RWPE2 (cell line): ENCODE measurements at regions not wholly inside any gene's neighbourhood (a gene's known extent, or its start where the extent isn't known, plus 50 kb on each side); places are given as distances from the start of the nearest gene placed in this dataset.
"Not testable (repeated sequence)": the region's sequence is repeated elsewhere in the genome, so short reads cannot be mapped to it uniquely, and the experiment has no call there.

Source experiments
- ATAC-seq: fragments of 200-7000 bp; cut with Tn5 transposase; 3 replicates; pipeline ENCODE4 v1.9.1; 2021; ENCODE audit warnings: low read depth
- DNase-seq: peaks from one replicate; pipeline ENCODE4 v3.0.0-alpha.2; 2020; ENCODE audit warnings: low spot score
- H3K27ac ChIP-seq: fragments of 450-650 bp; 2 replicates; pipeline ENCODE4 v1.5.1; 2017; ENCODE audit warnings: mild to moderate bottlenecking; ENCODE audit not compliant: poor library complexity, severe bottlenecking
- H3K27me3 ChIP-seq: fragments of 250-450 bp; sonication (Bioruptor Pico); 2 replicates; pipeline ENCODE4 v1.5.1; 2021; ENCODE audit warnings: mild to moderate bottlenecking, moderate library complexity; ENCODE audit not compliant: insufficient read depth, poor library complexity, severe bottlenecking
- H3K36me3 ChIP-seq: fragments of 250-450 bp; sonication (Bioruptor Pico); 2 replicates; pipeline ENCODE4 v1.5.1; 2020; ENCODE audit warnings: low read depth, mild to moderate bottlenecking, moderate library complexity
- H3K4me1 ChIP-seq: fragments of 250-450 bp; sonication (Bioruptor Pico); 2 replicates; pipeline ENCODE4 v1.5.1; 2021; ENCODE audit warnings: mild to moderate bottlenecking, moderate library complexity; ENCODE audit not compliant: insufficient read depth, poor library complexity, severe bottlenecking
- H3K4me3 ChIP-seq: fragments of 250-450 bp; sonication (Bioruptor Pico); 2 replicates; pipeline ENCODE4 v1.5.1; 2021; ENCODE audit warnings: mild to moderate bottlenecking, moderate library complexity; ENCODE audit not compliant: severe bottlenecking
- H3K9me3 ChIP-seq: fragments of 250-450 bp; sonication (Bioruptor Pico); 2 replicates; pipeline ENCODE4 v1.5.1; 2021; ENCODE audit warnings: mild to moderate bottlenecking, moderate library complexity; ENCODE audit not compliant: severe bottlenecking
- TF ChIP-seq, protein P1 (sequence below): fragments of 450-650 bp; IDR thresholded peaks from one replicate; pipeline ENCODE4 v1.5.1; 2017; ENCODE audit warnings: mild to moderate bottlenecking, moderate library complexity; ENCODE audit not compliant: poor library complexity, severe bottlenecking

DNA sequence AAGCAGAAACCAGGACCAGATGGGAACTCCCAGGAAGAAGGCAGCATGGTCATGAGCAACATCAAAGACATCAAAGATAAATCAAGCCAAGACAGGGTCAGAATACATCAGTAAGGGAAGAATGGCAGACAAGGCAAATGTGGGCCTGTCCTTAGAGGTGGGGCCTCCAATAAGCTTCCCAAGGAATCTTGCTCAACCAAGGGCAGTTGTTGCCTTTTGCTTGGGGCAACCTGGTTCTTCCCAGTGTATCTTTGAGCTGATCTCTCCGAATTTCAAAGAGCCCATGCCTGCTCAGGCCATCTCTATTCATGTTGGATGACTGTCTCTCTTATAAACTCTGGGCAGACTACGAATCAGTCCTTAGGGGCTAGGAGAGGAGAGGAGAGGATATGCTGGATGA, 68.4 kb upstream of the HABP2 start:
- peaks cover 3% of the 10 kb centered on the region for H3K9me3 ChIP-seq
- DNase-seq, result no peak
- H3K4me3 ChIP-seq, result no peak overlapping the region
- TF ChIP-seq, protein P1, sequence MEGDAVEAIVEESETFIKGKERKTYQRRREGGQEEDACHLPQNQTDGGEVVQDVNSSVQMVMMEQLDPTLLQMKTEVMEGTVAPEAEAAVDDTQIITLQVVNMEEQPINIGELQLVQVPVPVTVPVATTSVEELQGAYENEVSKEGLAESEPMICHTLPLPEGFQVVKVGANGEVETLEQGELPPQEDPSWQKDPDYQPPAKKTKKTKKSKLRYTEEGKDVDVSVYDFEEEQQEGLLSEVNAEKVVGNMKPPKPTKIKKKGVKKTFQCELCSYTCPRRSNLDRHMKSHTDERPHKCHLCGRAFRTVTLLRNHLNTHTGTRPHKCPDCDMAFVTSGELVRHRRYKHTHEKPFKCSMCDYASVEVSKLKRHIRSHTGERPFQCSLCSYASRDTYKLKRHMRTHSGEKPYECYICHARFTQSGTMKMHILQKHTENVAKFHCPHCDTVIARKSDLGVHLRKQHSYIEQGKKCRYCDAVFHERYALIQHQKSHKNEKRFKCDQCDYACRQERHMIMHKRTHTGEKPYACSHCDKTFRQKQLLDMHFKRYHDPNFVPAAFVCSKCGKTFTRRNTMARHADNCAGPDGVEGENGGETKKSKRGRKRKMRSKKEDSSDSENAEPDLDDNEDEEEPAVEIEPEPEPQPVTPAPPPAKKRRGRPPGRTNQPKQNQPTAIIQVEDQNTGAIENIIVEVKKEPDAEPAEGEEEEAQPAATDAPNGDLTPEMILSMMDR, result no peak
- no peaks in the 10 kb centered on the region for H3K4me1 ChIP-seq
- H3K36me3 ChIP-seq, result no peaks in the 10 kb centered on the region
- no peak overlapping the region for H3K27ac ChIP-seq
- no peak for ATAC-seq
- no peaks in the 10 kb centered on the region for H3K27me3 ChIP-seq

DNA sequence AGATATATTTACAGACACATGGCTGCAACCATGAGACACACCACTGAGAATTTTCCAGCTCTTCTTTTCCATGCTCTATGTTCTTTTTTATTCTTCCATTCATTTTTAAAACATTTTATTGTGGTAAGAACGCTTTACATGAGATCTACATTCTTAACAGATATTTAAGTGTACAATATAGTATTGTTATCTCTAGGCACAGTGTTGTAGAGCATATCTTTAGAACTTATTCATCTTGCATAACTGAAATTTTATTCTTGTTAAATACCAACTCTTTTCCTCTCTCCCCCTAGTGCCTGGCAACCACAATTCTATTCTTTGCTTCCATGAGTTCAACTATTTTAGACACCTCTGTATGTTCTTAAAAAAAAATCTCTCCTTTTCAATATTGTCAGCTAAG, 67.1 kb upstream of the HABP2 start:
- Histone ChIP-seq H3K36me3 (no peaks in the 10 kb centered on the region), H3K27ac (no peak overlapping the region), H3K27me3 (no peaks in the 10 kb centered on the region), H3K4me3 (no peak overlapping the region), H3K4me1 (no peaks in the 10 kb centered on the region), H3K9me3 (no peaks in the 10 kb centered on the region)
- no peak for DNase-seq
- ATAC-seq, result no peak
- TF ChIP-seq, protein P1, result no peak

DNA sequence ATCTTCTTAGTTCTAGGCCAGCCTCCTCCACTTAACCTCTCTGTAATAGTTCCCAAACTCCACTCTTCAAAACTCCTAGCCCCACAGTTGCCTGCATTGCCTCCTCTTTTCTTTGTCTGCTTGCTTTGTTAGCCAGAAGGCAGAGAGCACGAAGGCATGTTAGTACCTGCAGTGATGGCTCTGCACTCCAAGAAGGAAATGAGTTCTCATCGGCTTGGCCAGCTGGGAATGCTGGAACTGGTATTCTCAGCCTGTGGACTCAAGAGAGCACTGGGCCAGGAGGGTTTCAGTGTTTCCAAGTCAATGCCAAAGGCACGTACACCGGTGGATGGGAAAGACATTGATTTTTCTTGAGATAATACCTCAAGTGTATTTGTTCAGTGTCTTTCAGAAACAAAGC, 66.3 kb upstream of the HABP2 start:
- H3K9me3 ChIP-seq, result no peaks in the 10 kb centered on the region
- TF ChIP-seq, protein P1, result no peak
- no peak overlapping the region for H3K27ac ChIP-seq
- DNase-seq (no peak), ATAC-seq (no peak)
- H3K4me1 ChIP-seq, result no peaks in the 10 kb centered on the region
- no peaks in the 10 kb centered on the region for H3K36me3 ChIP-seq
- H3K4me3 ChIP-seq, result no peak overlapping the region
- no peaks in the 10 kb centered on the region for H3K27me3 ChIP-seq

DNA sequence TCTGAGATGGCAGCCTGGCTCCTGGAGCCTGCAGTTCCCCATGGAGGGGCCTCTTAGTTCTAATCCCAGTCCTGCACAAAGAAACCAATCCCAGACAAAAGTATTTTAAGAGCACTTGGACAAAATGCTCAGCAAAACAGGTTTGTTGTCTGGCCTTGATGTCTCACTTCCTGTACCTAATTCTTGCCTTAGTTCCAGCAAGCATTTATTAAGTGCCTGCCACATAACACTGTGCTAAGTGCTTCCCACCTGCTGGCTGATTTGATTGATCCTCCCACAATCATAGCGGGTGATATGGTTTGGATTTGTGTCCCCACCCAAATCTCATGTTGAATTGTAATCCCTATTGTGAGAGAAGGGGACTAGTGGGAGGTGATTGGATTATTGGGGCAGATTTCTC, 65.7 kb upstream of the HABP2 start:
- ATAC-seq (peak; percentile 17; the same call in 1 of the 3 replicates), DNase-seq (no peak)
- Histone ChIP-seq H3K9me3 (no peaks in the 10 kb centered on the region), H3K27ac (no peak overlapping the region), H3K27me3 (no peaks in the 10 kb centered on the region), H3K36me3 (no peaks in the 10 kb centered on the region), H3K4me3 (no peak overlapping the region), H3K4me1 (no peaks in the 10 kb centered on the region)
- TF ChIP-seq, protein P1, result no peak

DNA sequence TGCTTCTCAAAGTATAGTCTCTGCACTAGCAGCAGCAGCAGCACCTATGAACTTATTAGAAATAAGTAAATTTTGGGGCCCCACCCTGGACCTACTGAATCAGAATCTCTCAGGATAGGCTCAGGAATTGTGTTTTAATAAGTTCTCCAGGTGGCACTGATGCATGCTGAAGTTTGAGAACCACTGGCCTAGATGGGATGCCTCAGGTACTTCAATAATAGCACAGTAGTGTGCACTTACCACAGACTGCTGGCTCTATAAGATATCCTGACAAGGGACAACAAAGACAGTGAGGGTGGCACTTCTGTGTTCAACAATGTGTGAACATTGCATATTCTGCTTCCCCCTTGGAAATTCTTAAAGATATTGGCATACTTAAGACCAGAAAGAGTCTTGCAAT, 64.7 kb upstream of the HABP2 start:
- no peak for DNase-seq
- H3K9me3 ChIP-seq, result no peaks in the 10 kb centered on the region
- TF ChIP-seq, protein P1, result no peak

DNA sequence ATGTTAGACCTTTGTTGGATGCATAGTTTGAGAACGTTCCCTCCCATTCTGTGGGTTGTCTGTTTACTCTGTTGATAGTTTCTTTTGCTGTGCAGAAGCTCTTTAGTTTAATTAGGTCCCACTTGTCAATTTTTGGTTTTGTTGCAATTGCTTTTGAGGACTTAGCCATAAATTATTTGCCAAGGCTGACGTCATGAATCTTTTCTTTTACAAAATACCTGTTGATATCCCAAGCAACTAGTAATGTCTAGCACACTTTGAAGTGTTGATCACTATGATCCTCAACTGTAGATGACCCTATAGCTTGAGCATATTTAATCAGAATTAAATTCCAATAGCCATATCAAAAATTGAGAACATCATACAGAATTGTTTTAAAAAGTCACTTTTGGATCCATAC, 63.3 kb upstream of the HABP2 start:
- not testable (repeated sequence) for H3K27me3 ChIP-seq, ATAC-seq, H3K4me3 ChIP-seq, H3K9me3 ChIP-seq, H3K36me3 ChIP-seq, H3K4me1 ChIP-seq, H3K27ac ChIP-seq, DNase-seq

More for the DNA sequence above, 64.7 kb upstream of the HABP2 start:
- Histone ChIP-seq H3K27ac (no peak overlapping the region), H3K4me3 (no peak overlapping the region), H3K4me1 (no peaks in the 10 kb centered on the region), H3K36me3 (no peaks in the 10 kb centered on the region), H3K27me3 (no peaks in the 10 kb centered on the region)
- no peak for ATAC-seq
